HEK293T (cell line): ENCODE measurements at regions not wholly inside any gene's neighbourhood (a gene's known extent, or its start where the extent isn't known, plus 50 kb on each side); places are given as distances from the start of the nearest gene placed in this dataset.

Experiments
- CTCF ChIA-PET: fragments of 350-600 bp; formaldehyde crosslinking; extraction: SDS; loops from one replicate; lab custom pipeline; 2021; ENCODE audit warnings: antibody characterized with exemption, inconsistent platforms; lab: Yijun Ruan, JAX
- POLR2A ChIA-PET: fragments of 350-600 bp; formaldehyde crosslinking; extraction: SDS; loops from one replicate; lab custom pipeline; 2020; ENCODE audit warnings: antibody characterized with exemption, inconsistent platforms; lab: Yijun Ruan, JAX
- DNase-seq: peaks from one replicate; pipeline ENCODE4 v3.0.0; 2012; ENCODE audit warnings: mixed read lengths; ENCODE audit errors: extremely low spot score
- ARNT ChIP-seq: fragments of 450-650 bp; IDR thresholded peaks from 2 replicates; pipeline ENCODE4 v1.6.1; 2017; ENCODE audit warnings: mild to moderate bottlenecking
- BHLHE40 ChIP-seq: fragments of 450-650 bp; IDR thresholded peaks from 2 replicates; pipeline ENCODE4 v1.6.1; 2016; ENCODE audit warnings: mild to moderate bottlenecking, moderate library complexity, borderline replicate concordance
- CTBP1 ChIP-seq: fragments of 450-650 bp; IDR thresholded peaks from 2 replicates; pipeline ENCODE4 v1.6.1; 2016; ENCODE audit warnings: borderline replicate concordance
- ELF4 ChIP-seq: fragments of 450-650 bp; IDR thresholded peaks from 2 replicates; pipeline ENCODE4 v1.6.1; 2017; ENCODE audit warnings: antibody characterized with exemption
- FOXA1 ChIP-seq: fragments of 450-650 bp; IDR thresholded peaks from 2 replicates; pipeline ENCODE4 v1.6.1; 2016; ENCODE audit warnings: mild to moderate bottlenecking
- FOXK2 ChIP-seq: fragments of 450-650 bp; IDR thresholded peaks from 2 replicates; pipeline ENCODE4 v1.6.1; 2016; ENCODE audit warnings: mild to moderate bottlenecking
- FOXM1 ChIP-seq: fragments of 450-650 bp; IDR thresholded peaks from 2 replicates; pipeline ENCODE4 v1.6.1; 2017; ENCODE audit warnings: mild to moderate bottlenecking, borderline replicate concordance
- HDGF ChIP-seq: fragments of 450-650 bp; IDR thresholded peaks from 2 replicates; pipeline ENCODE4 v1.6.1; 2017; ENCODE audit warnings: antibody characterized with exemption, borderline replicate concordance
- L3MBTL2 ChIP-seq: fragments of 450-650 bp; conservative IDR thresholded peaks from 2 replicates; pipeline ENCODE4 v1.6.1; 2016; ENCODE audit warnings: mild to moderate bottlenecking
- LEF1 ChIP-seq: fragments of 450-650 bp; IDR thresholded peaks from 2 replicates; pipeline ENCODE4 v1.6.1; 2017; ENCODE audit warnings: mild to moderate bottlenecking, borderline replicate concordance
- NFRKB ChIP-seq: fragments of 450-650 bp; IDR thresholded peaks from 2 replicates; pipeline ENCODE4 v1.6.1; 2016; ENCODE audit warnings: mild to moderate bottlenecking, moderate library complexity
- SP1 ChIP-seq: fragments of 450-650 bp; IDR thresholded peaks from 2 replicates; pipeline ENCODE4 v1.6.1; 2017
- SUZ12 ChIP-seq: fragments of 450-650 bp; IDR thresholded peaks from 2 replicates; pipeline ENCODE4 v1.6.1; 2016; ENCODE audit warnings: mild to moderate bottlenecking
- TARDBP ChIP-seq: fragments of 450-650 bp; IDR thresholded peaks from 2 replicates; pipeline ENCODE4 v1.6.1; 2016
- ZNF384 ChIP-seq: fragments of 450-650 bp; IDR thresholded peaks from 2 replicates; pipeline ENCODE4 v1.6.1; 2016
- TF ChIP-seq, protein P1 (sequence below): fragments of 450-650 bp; IDR thresholded peaks from 2 replicates; pipeline ENCODE4 v1.6.1; 2016

DNA sequence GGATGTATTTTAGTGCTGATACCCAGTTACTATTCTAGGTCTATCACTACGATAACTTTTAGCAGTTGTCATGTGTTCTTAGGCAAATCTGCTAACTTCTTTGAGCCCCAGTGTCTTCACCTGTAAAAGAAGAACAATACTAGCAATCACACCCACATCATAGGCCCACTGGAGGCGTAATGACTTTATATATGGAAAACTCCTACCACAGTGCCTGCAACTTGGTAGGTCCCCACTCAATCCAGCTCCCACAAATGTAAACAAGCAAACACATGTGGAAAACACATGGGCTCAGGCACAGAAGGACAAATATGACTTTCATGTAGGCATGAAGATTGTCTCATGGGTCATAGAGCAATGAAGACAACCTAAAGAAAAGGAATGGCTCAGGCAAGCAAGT is 115.8 kb downstream of the TBX19 start:
- no peak for DNase-seq
- TF ChIP-seq FOXM1 (no peak), NFRKB (no peak), L3MBTL2 (no peak)
- TF ChIP-seq, protein P1, sequence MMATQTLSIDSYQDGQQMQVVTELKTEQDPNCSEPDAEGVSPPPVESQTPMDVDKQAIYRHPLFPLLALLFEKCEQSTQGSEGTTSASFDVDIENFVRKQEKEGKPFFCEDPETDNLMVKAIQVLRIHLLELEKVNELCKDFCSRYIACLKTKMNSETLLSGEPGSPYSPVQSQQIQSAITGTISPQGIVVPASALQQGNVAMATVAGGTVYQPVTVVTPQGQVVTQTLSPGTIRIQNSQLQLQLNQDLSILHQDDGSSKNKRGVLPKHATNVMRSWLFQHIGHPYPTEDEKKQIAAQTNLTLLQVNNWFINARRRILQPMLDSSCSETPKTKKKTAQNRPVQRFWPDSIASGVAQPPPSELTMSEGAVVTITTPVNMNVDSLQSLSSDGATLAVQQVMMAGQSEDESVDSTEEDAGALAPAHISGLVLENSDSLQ = no peak
- POLR2A ChIA-PET = no interaction called here
- CTCF ChIA-PET = no interaction called here

DNA sequence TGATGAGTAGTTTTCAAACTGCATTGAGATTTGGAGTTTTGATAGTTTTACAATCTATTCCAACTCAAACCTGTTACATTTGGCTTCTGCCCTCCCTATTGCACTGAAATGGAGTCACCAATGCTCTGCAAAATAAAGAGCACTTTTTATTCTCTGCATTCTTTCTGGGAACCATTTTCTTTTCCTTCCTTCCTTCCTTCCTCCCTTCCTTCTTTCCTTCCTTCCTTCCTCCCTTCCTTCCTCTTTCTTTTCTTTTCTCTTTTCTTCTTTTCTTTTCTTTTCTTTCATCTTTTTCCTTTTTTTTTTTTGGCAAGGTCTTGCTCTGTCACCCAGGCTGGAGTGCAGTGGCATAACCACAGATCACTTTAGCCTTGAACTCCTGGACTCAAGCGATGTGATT is 114.2 kb downstream of the TBX19 start:
- CTCF ChIA-PET = no interaction called here
- POLR2A ChIA-PET = no interaction called here
- no peak for DNase-seq
- no peak for TF ChIP-seq SP1
- TF ChIP-seq L3MBTL2 = no peak
- TF ChIP-seq TARDBP = no peak
- TF ChIP-seq FOXA1 = no peak
- no peak for TF ChIP-seq HDGF
- no peak for TF ChIP-seq NFRKB
- TF ChIP-seq ZNF384 = no peak

DNA sequence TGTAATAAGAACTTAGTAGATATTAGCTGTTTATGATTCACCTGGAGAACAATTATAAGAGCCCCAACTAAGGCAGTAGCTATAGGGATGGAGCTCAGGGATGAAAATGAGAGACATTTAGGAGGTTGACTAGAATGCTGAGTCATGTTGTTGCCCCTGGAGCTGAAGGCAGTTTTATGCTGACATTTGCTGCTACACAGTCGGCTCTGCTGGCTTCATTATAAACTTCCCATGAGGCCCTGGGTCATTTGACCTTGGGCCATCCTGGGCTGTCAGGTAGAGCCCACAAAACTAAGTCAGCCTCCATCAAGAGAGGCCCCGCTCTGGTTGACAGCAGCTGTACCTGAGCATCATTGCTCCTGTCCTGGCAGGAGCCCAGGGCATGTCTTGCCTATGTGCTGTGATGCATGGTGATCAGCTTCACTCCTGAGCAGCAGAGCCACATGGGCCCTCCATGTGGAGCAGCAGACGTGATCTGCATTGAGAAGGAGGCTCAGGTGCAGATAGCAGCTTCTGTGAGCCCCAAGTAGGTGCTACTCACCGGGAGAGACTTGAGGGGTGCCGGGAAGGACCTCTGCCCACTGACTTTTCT is 112.4 kb downstream of the TBX19 start:
- DNase-seq = no peak
- TF ChIP-seq TARDBP = no peak
- TF ChIP-seq SP1 = no peak
- CTCF ChIA-PET = no interaction called here
- POLR2A ChIA-PET = no interaction called here

DNA sequence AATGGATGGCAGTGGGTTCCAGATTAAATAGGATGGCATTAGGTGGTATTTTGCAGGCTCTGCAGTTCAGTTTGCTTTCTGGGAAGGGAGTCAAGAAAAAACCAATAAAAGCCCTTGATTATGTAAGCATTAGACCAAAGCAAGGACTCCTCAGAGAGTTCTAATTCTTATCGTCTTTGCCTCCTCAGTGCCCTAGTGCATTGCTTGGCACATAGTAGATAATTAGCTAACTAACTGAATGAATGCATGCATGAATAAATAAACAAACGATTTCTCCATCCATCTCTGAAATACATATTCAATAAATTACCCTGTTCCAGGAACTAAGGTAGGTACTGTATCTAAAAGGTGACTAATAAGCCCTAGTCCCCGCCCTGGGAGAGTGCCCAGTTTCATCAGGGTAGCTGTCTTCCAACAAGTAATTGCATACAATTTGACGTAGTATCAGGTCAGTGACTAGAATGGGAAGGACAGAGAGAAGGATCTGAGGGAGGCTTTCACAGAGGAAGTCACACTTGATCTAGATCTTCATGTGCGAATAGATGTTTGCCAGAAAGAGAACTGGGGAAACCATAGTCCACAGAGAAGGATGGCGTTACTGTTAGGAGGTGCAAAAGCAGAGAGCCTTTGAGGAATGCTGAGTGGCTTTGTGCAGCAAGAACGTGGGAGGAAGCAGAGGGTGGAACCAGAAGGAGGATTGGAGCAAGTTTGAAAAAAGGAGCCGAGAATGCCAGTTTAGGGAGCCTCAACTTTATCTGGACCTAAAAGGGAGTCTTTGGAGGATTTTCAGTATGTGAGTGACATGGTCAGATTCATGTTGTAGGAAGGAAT is 111.4 kb downstream of the TBX19 start:
- ChIA-PET POLR2A (no interaction called here), CTCF (no interaction called here)
- no peak for TF ChIP-seq L3MBTL2
- no peak for TF ChIP-seq ARNT
- TF ChIP-seq, protein P1 = no peak
- TF ChIP-seq CTBP1 = no peak
- no peak for TF ChIP-seq TARDBP
- TF ChIP-seq SP1 = no peak
- TF ChIP-seq BHLHE40 = no peak
- no peak for DNase-seq

DNA sequence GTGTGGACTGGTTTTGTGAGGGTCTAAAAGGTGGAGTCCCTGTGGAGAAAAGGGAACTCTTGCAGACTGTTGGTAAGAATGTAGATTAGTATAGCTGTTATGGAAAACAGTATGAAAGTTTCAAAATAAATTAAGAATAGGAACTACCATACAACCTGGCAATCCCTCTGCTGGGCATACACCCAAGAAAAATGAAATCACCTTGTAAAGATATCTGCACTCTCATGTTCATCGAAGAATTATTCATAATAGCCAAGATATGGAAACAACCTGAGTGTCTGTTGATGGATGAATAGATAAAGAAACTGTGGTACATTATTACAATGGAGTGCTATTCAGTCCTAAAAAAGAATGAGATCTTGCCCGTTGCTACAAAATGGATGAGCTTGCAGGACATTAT is 109.6 kb downstream of the TBX19 start:
- TF ChIP-seq LEF1 (no peak), HDGF (no peak), ELF4 (no peak), L3MBTL2 (no peak), NFRKB (no peak), ARNT (no peak), ZNF384 (no peak), FOXA1 (no peak), FOXK2 (no peak), TARDBP (no peak), BHLHE40 (no peak), SUZ12 (no peak), SP1 (no peak), CTBP1 (no peak), FOXM1 (no peak)
- TF ChIP-seq, protein P1 = no peak
- DNase-seq = no peak
- ChIA-PET CTCF (no interaction called here), POLR2A (no interaction called here)

DNA sequence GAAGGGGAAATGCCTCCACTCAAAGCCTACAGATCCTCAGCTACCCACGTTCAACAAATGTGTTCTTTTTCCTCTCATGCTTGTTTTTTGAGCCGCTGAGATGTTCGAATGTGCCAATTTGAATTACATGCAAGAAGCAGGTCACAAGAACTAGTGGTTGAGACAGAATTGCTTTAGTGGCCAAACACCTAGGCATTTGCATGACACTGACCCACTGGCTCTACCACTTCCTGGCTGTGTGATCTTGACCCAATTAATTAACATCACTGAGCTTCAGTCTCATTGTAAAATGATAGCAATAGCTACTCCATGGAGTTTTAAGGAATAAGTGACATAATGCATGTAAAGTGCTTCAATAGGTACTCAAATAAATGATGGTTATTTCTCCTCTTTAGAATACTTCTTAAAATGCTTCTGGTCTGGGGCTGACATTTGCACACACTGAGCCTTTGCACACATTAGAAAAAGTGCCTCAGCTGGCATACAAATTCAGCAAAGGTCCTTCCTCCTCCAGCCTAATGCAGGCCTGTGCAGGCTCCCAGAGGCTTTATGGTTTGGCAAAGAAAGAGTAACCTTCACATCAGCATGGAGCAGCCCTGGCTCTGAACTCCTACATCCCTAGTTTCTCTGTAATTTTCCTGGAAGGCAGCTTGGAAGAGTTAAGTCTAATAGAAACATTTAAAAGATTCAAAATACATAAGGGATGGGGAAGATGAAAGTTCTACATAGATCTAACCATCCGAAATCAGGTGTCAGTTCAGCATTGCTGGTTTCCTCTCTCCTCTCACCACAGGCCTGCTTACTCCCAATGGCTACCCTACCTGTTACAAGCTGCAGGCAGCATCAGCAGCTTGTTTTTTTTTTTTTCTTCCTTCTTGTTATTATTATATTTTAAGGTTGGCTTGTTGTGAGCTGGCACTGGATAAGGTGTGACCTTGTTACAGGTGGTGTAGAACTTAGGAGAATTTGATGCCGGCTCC is 107.4 kb downstream of the TBX19 start:
- CTCF ChIA-PET = interaction anchor here (1.1 kb wide), 1 partner anchor 11 kb away, joined by 4 read pairs; no protein-coding TSS in a partner anchor
- no peak for DNase-seq
- TF ChIP-seq, protein P1 = no peak
- no peak for TF ChIP-seq L3MBTL2
- POLR2A ChIA-PET = interaction anchor here (1.0 kb wide), 1 partner anchor 9 kb away, joined by 3 read pairs; no protein-coding TSS in a partner anchor
